ENCODE measurements at regions not wholly inside any gene's neighbourhood (a gene's known extent, or its start where the extent isn't known, plus 50 kb on each side); places are given as distances from the start of the nearest gene placed in this dataset.

DNA sequence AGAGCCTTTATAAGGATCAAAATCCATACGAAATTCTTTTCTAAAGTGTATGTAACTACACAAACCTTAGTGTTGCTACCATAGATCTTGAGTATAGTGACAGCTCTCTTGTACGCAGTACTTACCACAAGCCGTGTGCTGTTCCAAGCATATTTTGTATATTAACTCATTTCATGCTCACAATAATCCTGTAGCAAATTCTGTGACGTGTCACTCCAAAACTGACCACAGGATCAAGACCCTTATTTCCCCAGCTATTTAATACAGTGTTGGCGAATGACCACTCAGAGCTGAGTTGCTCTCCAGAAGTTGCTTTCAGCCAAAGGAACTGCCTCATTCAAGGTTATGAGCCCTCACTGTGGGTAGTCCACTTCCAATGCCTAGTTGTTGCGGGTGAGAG lies 169.8 kb downstream of the BTG1 start:
- H3K27ac ChIP-seq: no peak overlapping the region
- TF ChIP-seq POLR2AphosphoS5 (IDR thresholded peaks at IDR 0.05): no peak
- TF ChIP-seq POLR2A (IDR thresholded peaks at IDR 0.05): no peak
- no peak for TF ChIP-seq EP300 (IDR thresholded peaks at IDR 0.05; ENCODE audit: low read depth)
- H3K4me3 ChIP-seq: no peak overlapping the region
- no peaks in the 10 kb centered on the region for H3K4me1 ChIP-seq
- no peaks in the 10 kb centered on the region for H3K27me3 ChIP-seq
- 95 to 97% methylated on average over 5 to 6 of the region's 6 CpGs for WGBS, 2 donors (ENCODE audit: low coverage in 1 of 2)
- no peaks in the 10 kb centered on the region for H3K9me3 ChIP-seq
- DNase-seq: no peak
- in situ Hi-C loops (cut with MboI; ENCODE audit: low pct_ligation_motif_present in 1 of 4, low pct_unique_long_range_greater_than_20kb in 1 of 4, low sequenced_read_pairs in 3 of 4): no loop called here
- intact Hi-C loops (cut with DNase I; ENCODE audit: low total_unique reads): no loop called here
- no peaks in the 10 kb centered on the region for H3K36me3 ChIP-seq

DNA sequence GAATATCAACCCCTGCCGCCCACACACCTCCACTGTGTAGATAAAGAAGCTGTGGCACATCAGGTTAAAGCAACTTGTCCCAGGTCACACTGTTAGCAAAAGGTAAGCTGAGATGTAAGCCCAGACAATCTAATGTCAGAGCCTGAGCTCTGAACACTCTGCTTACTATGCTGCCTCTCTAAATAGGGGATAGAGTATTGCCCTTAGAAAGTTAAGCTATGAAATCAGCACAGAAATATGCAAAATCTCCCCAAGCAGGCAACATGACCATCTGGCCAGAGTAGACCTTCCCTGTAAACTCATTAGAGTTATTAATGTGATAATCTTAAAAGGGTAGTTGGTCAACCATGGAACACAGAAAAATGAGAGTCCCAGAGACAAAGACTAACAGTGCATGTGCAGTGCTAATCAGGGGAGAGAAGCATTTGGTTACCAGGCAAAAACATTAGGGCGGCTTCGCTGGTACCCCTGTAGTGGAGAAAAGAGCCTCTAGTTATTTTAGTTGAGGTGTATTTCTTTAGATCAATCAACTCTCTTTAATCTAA lies 171.0 kb downstream of the BTG1 start:
- TF ChIP-seq, protein P1, sequence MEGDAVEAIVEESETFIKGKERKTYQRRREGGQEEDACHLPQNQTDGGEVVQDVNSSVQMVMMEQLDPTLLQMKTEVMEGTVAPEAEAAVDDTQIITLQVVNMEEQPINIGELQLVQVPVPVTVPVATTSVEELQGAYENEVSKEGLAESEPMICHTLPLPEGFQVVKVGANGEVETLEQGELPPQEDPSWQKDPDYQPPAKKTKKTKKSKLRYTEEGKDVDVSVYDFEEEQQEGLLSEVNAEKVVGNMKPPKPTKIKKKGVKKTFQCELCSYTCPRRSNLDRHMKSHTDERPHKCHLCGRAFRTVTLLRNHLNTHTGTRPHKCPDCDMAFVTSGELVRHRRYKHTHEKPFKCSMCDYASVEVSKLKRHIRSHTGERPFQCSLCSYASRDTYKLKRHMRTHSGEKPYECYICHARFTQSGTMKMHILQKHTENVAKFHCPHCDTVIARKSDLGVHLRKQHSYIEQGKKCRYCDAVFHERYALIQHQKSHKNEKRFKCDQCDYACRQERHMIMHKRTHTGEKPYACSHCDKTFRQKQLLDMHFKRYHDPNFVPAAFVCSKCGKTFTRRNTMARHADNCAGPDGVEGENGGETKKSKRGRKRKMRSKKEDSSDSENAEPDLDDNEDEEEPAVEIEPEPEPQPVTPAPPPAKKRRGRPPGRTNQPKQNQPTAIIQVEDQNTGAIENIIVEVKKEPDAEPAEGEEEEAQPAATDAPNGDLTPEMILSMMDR (IDR thresholded peaks at IDR 0.05): no peak
- TF ChIP-seq POLR2A (IDR thresholded peaks at IDR 0.05): no peak
- TF ChIP-seq EP300 (IDR thresholded peaks at IDR 0.05; ENCODE audit: low read depth): no peak
- TF ChIP-seq POLR2AphosphoS5 (IDR thresholded peaks at IDR 0.05): no peak
- no peak for DNase-seq
- Histone ChIP-seq H3K36me3 (no peaks in the 10 kb centered on the region), H3K27me3 (no peaks in the 10 kb centered on the region), H3K9me3 (peaks cover 0 to 3% of the 10 kb centered on the region in 2 donors), H3K4me1 (no peaks in the 10 kb centered on the region), H3K27ac (no peak overlapping the region), H3K4me3 (no peak overlapping the region)
- in situ Hi-C loops (cut with MboI; ENCODE audit: low pct_ligation_motif_present in 1 of 4, low pct_unique_long_range_greater_than_20kb in 1 of 4, low sequenced_read_pairs in 3 of 4): no loop called here
- intact Hi-C loops (cut with DNase I; ENCODE audit: low total_unique reads): no loop called here
- WGBS, 2 donors (ENCODE audit: low coverage in 1 of 2): 96 to 100% methylated on average over 2 to 3 of the region's 3 CpGs

DNA sequence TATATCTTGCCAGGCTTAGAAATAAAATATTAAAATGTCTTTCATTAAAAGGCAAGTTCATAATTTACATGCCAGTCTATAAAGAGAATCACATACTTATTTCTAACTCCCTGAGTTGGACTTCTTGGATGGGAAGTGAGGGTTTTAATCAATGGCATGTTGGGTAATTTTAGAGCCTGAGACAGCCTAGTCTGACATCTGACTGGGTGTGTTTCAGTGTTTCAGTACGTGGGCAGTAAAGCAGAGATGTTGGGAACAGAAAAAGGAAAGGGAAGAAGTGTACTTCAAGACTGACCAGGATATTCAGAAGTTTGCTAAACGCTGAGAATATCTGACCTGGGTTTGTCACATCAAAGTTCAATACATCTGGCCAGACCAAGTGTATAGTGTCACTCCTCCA lies 171.8 kb downstream of the BTG1 start:
- Histone ChIP-seq H3K36me3 (no peaks in the 10 kb centered on the region), H3K27me3 (no peaks in the 10 kb centered on the region), H3K4me1 (no peaks in the 10 kb centered on the region), H3K9me3 (peaks cover 0 to 3% of the 10 kb centered on the region in 2 donors), H3K27ac (no peak overlapping the region), H3K4me3 (no peak overlapping the region)
- TF ChIP-seq EP300 (IDR thresholded peaks at IDR 0.05; ENCODE audit: low read depth) (no peak), POLR2A (IDR thresholded peaks at IDR 0.05) (no peak), POLR2AphosphoS5 (IDR thresholded peaks at IDR 0.05) (no peak)
- TF ChIP-seq, protein P1 (IDR thresholded peaks at IDR 0.05): no peak
- intact Hi-C loops (cut with DNase I; ENCODE audit: low total_unique reads): no loop called here
- WGBS, 2 donors (ENCODE audit: low coverage in 1 of 2): 85 to 100% methylated on average over 1 to 2 of the region's 2 CpGs
- in situ Hi-C loops (cut with MboI; ENCODE audit: low pct_ligation_motif_present in 1 of 4, low pct_unique_long_range_greater_than_20kb in 1 of 4, low sequenced_read_pairs in 3 of 4): no loop called here
- DNase-seq: no peak

DNA sequence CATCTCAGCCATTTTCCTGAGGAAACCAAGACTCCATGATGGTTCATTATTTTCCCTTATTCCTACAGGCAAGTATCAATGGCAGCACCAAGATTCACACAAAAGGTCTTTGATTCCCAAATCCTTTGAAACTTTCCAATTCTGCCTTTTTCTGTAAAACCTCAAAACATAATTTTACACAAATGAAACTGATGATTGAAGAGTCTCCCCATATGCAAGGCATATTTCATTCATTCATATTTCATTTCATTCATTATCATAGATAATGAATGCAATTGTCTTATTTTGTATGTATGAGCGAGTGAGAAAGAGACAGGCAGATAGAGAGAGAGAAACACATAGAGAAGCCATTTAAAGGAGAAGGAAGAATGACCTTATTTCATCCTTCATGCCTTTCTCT lies 172.8 kb downstream of the BTG1 start:
- Histone ChIP-seq H3K9me3 (peaks cover 0 to 3% of the 10 kb centered on the region in 2 donors), H3K27ac (no peak overlapping the region), H3K36me3 (no peaks in the 10 kb centered on the region), H3K4me1 (no peaks in the 10 kb centered on the region), H3K27me3 (no peaks in the 10 kb centered on the region), H3K4me3 (no peak overlapping the region)
- TF ChIP-seq POLR2AphosphoS5 (IDR thresholded peaks at IDR 0.05) (no peak), POLR2A (IDR thresholded peaks at IDR 0.05) (no peak), EP300 (IDR thresholded peaks at IDR 0.05; ENCODE audit: low read depth) (no peak)
- TF ChIP-seq, protein P1 (IDR thresholded peaks at IDR 0.05): no peak
- WGBS, 2 donors (ENCODE audit: low coverage in 1 of 2): 89 to 90% methylated on average over 1 of the region's 1 CpG
- DNase-seq: no peak
- in situ Hi-C loops (cut with MboI; ENCODE audit: low pct_ligation_motif_present in 1 of 4, low pct_unique_long_range_greater_than_20kb in 1 of 4, low sequenced_read_pairs in 3 of 4) (no loop called here), intact Hi-C loops (cut with DNase I; ENCODE audit: low total_unique reads) (no loop called here)

DNA sequence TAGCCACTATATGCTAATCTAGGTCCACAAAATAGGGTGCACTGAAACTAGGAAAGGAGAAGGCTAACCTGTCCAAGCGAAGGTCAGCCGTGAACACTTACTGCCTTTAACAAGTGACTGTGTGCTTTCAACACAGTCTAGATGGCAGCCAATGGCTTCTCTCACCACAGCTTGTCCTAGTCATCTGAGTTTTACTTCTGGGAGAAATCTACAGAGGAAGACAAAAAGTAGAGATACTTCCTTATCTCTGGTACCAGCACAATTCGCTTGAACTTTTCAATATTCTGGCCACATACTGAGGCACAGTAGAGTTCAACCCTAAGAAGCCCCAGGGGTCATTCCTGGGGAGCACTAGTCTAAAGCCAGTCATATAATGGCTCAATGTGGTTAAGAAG lies 176.9 kb downstream of the BTG1 start:
- 91% methylated on average over 3 of the region's 3 CpGs; no CpG with 5 or more reads in 1 of the 2 donors for WGBS, 2 donors (ENCODE audit: low coverage in 1 of 2)
- no peak for DNase-seq
- no peak overlapping the region for H3K4me3 ChIP-seq
- H3K36me3 ChIP-seq: no peaks in the 10 kb centered on the region
- H3K9me3 ChIP-seq: peaks cover 0 to 3% of the 10 kb centered on the region in 2 donors
- no peak for TF ChIP-seq POLR2A (IDR thresholded peaks at IDR 0.05)
- TF ChIP-seq, protein P1 (IDR thresholded peaks at IDR 0.05): no peak
- no peak overlapping the region for H3K27ac ChIP-seq
- no peaks in the 10 kb centered on the region for H3K27me3 ChIP-seq
- in situ Hi-C loops (cut with MboI; ENCODE audit: low pct_ligation_motif_present in 1 of 4, low pct_unique_long_range_greater_than_20kb in 1 of 4, low sequenced_read_pairs in 3 of 4): no loop called here
- intact Hi-C loops (cut with DNase I; ENCODE audit: low total_unique reads): no loop called here
- H3K4me1 ChIP-seq: no peaks in the 10 kb centered on the region
